HepG2 (cell line): ENCODE measurements at regions not wholly inside any gene's neighbourhood (a gene's known extent, or its start where the extent isn't known, plus 50 kb on each side); places are given as distances from the start of the nearest gene placed in this dataset.

Experiments used
- ATAC-seq: fragments of 200-7000 bp; cut with Tn5 transposase; 3 replicates; pipeline ENCODE4 v1.9.1; 2020; ENCODE audit warnings: mild to moderate bottlenecking, moderate library complexity
- BruUV-seq: library from RNA; stranded (reverse); fragments of 400-500 nt; replicated peaks from 2 replicates; lab custom pipeline; 2021; lab: Mats Ljungman, UMichigan
- CTCF ChIA-PET: fragments of 300-600 bp; formaldehyde crosslinking; extraction: SDS; loops from one replicate; lab custom pipeline; 2021; ENCODE audit warnings: low total read pairs, inconsistent platforms, low intra/inter-chr PET ratio; lab: Yijun Ruan, JAX
- POLR2A ChIA-PET: fragments of 350-600 bp; sonication (Branson Sonifier 250); formaldehyde crosslinking; loops from one replicate; lab custom pipeline; 2020; ENCODE audit warnings: antibody characterized with exemption, inconsistent platforms; lab: Yijun Ruan, JAX
- DNase-seq: peaks from one replicate; pipeline ENCODE4 v3.0.0-alpha.2; 2015; ENCODE audit warnings: low spot score
- FAIRE-seq: peaks from 3 replicates; lab custom pipeline; 2011; peaks lifted over from hg19 to GRCh38; lab: Jason Lieb, UNC
- H2AFZ ChIP-seq: one replicate; pipeline ENCODE4 v1.6.1; 2011; ENCODE audit warnings: low read length, inconsistent platforms
- H3K27ac ChIP-seq: fragments of 300-600 bp; 3 replicates; pipeline ENCODE4 v1.8.0; 2011; ENCODE audit warnings: mixed run types, mild to moderate bottlenecking, mixed read lengths, low read length, inconsistent platforms; ENCODE audit not compliant: insufficient read depth; ENCODE audit errors: extremely low read length
- H3K27me3 ChIP-seq, 2 experiments: fragments of 200-600 bp in 1 of 2; 2 replicates in 1 of 2; 3 replicates in 1 of 2; pipeline versions ENCODE4 v1.6.0 to v1.8.0; 2011; ENCODE audit warnings: low read length in 2 of 2, mild to moderate bottlenecking in 2 of 2, moderate library complexity in 2 of 2, inconsistent platforms in 1 of 2; ENCODE audit not compliant: insufficient read depth in 2 of 2, control insufficient read depth in 1 of 2
- H3K36me3 ChIP-seq, 2 experiments: fragments of 200-600 bp in 1 of 2; replicated peaks in 1 of 2; 2 replicates in 1 of 2; 3 replicates in 1 of 2; pipeline versions ENCODE4 v1.5.1 to v1.8.0; 2011; ENCODE audit warnings: low read length in 2 of 2, inconsistent platforms in 1 of 2; ENCODE audit not compliant: insufficient read depth in 2 of 2, control insufficient read depth in 1 of 2
- H3K4me1 ChIP-seq: 2 replicates; pipeline ENCODE4 v1.5.1; 2012; ENCODE audit warnings: low read length, inconsistent platforms; ENCODE audit not compliant: insufficient read depth
- H3K4me2 ChIP-seq: 2 replicates; pipeline ENCODE4 v1.6.0; 2011; ENCODE audit warnings: low read depth, low read length, inconsistent platforms
- H3K4me3 ChIP-seq, 3 experiments: fragments of 200-600 bp in 1 of 3; sonication (generic), shearing (Covaris generic) in 1 of 3; replicated peaks in 1 of 3; 2 replicates each; pipeline ENCODE4 v1.5.1; 2011 to 2016; ENCODE audit warnings: low read length in 3 of 3, inconsistent platforms in 2 of 3, low read depth in 2 of 3, mild to moderate bottlenecking in 2 of 3, control low read depth in 1 of 3, mixed read lengths in 1 of 3; ENCODE audit not compliant: insufficient read depth in 1 of 3
- H3K79me2 ChIP-seq: one replicate; pipeline ENCODE4 v1.6.1; 2011; ENCODE audit warnings: low read length, inconsistent platforms; ENCODE audit not compliant: insufficient read depth
- H3K9ac ChIP-seq: 2 replicates; pipeline ENCODE4 v1.6.0; 2011; ENCODE audit warnings: mild to moderate bottlenecking, low read depth, low read length, inconsistent platforms; ENCODE audit not compliant: insufficient read depth
- H3K9me3 ChIP-seq: 2 replicates; pipeline ENCODE4 v1.5.1; 2012; ENCODE audit warnings: mild to moderate bottlenecking, low read length
- H4K20me1 ChIP-seq: 2 replicates; pipeline ENCODE4 v1.6.0; 2011; ENCODE audit warnings: inconsistent platforms, mild to moderate bottlenecking, low read length, moderate library complexity; ENCODE audit not compliant: insufficient read depth
- ARNT ChIP-seq: fragments of 450-650 bp; IDR thresholded peaks from 2 replicates; pipeline ENCODE4 v1.6.1; 2017
- HDAC1 ChIP-seq: sonication (generic); formaldehyde crosslinking; IDR thresholded peaks from 2 replicates; pipeline ENCODE4 v1.5.1; 2020; ENCODE audit warnings: mild to moderate bottlenecking, missing genetic modification reagents
- HINFP ChIP-seq: sonication (generic); formaldehyde crosslinking; IDR thresholded peaks from 2 replicates; pipeline ENCODE4 v1.4.0; 2020; ENCODE audit warnings: low read depth, mild to moderate bottlenecking, missing genetic modification reagents
- JDP2 ChIP-seq: sonication (generic); formaldehyde crosslinking; IDR thresholded peaks from 2 replicates; pipeline ENCODE4 v1.8.1; 2022; ENCODE audit warnings: missing genetic modification reagents, borderline replicate concordance
- MTF2 ChIP-seq: sonication (generic); formaldehyde crosslinking; IDR thresholded peaks from 2 replicates; pipeline ENCODE4 v1.5.0; 2020; ENCODE audit warnings: missing genetic modification reagents, borderline replicate concordance
- NCOA5 ChIP-seq: sonication (generic); formaldehyde crosslinking; IDR thresholded peaks from 2 replicates; pipeline ENCODE4 v1.4.0; 2020; ENCODE audit warnings: missing genetic modification reagents
- RBAK ChIP-seq: sonication (generic); formaldehyde crosslinking; IDR thresholded peaks from 2 replicates; pipeline ENCODE4 v1.5.1; 2020; ENCODE audit warnings: mild to moderate bottlenecking, missing genetic modification reagents
- STAG1 ChIP-seq: sonication (generic); formaldehyde crosslinking; IDR thresholded peaks from 2 replicates; pipeline ENCODE4 v1.4.0; 2020; ENCODE audit warnings: missing genetic modification reagents
- USF2 ChIP-seq, 2 experiments: sonication (generic) in 1 of 2; formaldehyde crosslinking in 1 of 2; IDR thresholded peaks; 2 replicates each; pipeline versions ENCODE4 v1.5.1 to v1.6.1; 2011 to 2020; ENCODE audit warnings: borderline replicate concordance in 1 of 2, low read depth in 1 of 2, low read length in 1 of 2, mild to moderate bottlenecking in 1 of 2, missing genetic modification reagents in 1 of 2, moderate library complexity in 1 of 2
- ZBTB10 ChIP-seq: sonication (generic); formaldehyde crosslinking; IDR thresholded peaks from 2 replicates; pipeline ENCODE4 v1.4.0; 2020; ENCODE audit warnings: missing genetic modification reagents, borderline replicate concordance
- ZFP36 ChIP-seq: fragments of 150-350 bp; IDR thresholded peaks from 2 replicates; pipeline ENCODE4 v1.6.1; 2018; ENCODE audit warnings: borderline replicate concordance, low read length, low read depth; ENCODE audit not compliant: partially characterized antibody
- ZNF101 ChIP-seq: sonication (generic); formaldehyde crosslinking; IDR thresholded peaks from 2 replicates; pipeline ENCODE4 v1.4.0; 2020; ENCODE audit warnings: mild to moderate bottlenecking, low read depth, missing genetic modification reagents, borderline replicate concordance
- ZNF552 ChIP-seq: sonication (generic); formaldehyde crosslinking; IDR thresholded peaks from 2 replicates; pipeline ENCODE4 v1.9.0; 2022; ENCODE audit warnings: missing genetic modification reagents, mild to moderate bottlenecking, borderline replicate concordance
- ZNF577 ChIP-seq: sonication (generic); formaldehyde crosslinking; IDR thresholded peaks from 2 replicates; pipeline ENCODE4 v1.4.0; 2020; ENCODE audit warnings: mild to moderate bottlenecking, low read depth, missing genetic modification reagents, borderline replicate concordance
- WGBS: methylation state at CpG from one replicate; pipeline ENCODE4 v1.1.6; 2017; ENCODE audit warnings: low lambda C conversion rate; 5-methylcytosine and 5-hydroxymethylcytosine counted together
- in situ Hi-C: cut with HindIII; loops from 2 replicates; pipeline ENCODE4 v1.10.0; 2017; ENCODE audit warnings: low pct_unique_long_range_greater_than_20kb; ENCODE audit not compliant: extremely low pct_ligation_motif_present
- intact Hi-C: fragments of 100-400 bp; cut with micrococcal nuclease; formaldehyde crosslinking; loops from one replicate; pipeline ENCODE4 v1.10.0; 2022; ENCODE audit not compliant: unreplicated experiment

DNA sequence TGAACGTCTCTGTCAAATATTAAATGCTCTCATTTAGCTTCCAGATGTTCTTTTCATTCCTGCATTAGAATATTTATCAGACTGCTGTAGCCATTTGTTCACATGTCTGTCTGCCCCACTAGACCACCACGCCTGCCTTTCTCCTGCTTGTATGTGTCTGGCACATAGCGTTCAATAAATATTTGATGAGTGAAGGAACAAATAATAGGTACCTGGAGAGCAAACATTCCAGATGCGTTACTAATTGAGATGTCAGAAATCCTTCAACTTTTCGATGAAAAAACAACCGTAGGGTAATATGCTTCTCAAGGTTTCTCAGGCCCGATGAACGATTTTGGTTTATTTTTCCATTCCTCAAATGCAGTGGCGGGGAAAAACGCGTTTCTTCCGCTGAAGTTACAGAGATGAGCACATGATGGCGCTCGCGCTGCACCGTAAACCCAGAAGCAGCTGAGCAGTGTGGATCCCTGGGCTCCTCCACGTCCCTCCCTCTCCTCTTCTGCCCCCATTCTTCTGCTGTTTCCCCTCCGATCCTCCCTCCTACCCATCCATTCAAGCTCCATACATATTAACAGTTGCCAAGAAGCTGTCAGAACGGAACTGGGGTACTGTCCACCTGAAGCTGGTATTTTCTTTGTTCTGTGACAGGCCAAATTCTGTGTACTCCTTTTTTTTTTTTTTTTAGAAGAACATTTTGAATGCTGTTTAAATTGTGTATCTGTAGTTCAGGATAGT, 245.4 kb downstream of the MPDZ start (continued):
- TF ChIP-seq HINFP (CRISPR knock-in tag): no peak
- peak; percentile 88 for TF ChIP-seq STAG1 (CRISPR knock-in tag)
- TF ChIP-seq ZFP36: peak; percentile 32

DNA sequence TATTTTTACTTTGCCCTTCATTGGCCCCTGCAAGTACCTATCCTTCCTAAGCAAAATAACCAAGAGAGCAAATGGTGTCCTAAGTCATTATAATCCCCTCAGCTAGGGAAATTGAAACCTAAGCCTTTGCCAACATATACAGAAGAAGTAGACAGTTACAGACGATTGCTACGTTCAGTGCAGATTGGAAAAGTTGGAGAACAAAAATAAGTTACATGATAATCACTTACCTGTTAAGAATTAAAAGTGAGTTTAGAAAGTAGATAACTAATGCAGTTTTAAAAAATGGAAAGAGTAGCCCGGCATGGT, 244.8 kb downstream of the MPDZ start:
- in situ Hi-C loops: loop anchor here (25.0 kb wide), 1 partner anchor 1328 kb away; no protein-coding TSS in a partner anchor
- Histone ChIP-seq H3K4me2 (peak overlapping the region; percentile 70), H3K9me3 (no peaks in the 10 kb centered on the region), H3K79me2 (no peaks in the 10 kb centered on the region), H3K9ac (no peak overlapping the region), H3K27ac (no peak overlapping the region), H2AFZ (no peak overlapping the region), H3K27me3 (no peaks in the 10 kb centered on the region), H4K20me1 (no peaks in the 10 kb centered on the region), H3K4me3 (no peak overlapping the region), H3K36me3 (no peaks in the 10 kb centered on the region), H3K4me1 (peaks cover 12% of the 10 kb centered on the region)
- FAIRE-seq (no peak), ATAC-seq (peak; percentile 51), DNase-seq (no peak)
- intact Hi-C loops: loop anchor here (1.0 to 5.0 kb wide), 5 partner anchors 54 to 1319 kb away; no protein-coding TSS in a partner anchor
- 0% methylated on average over 3 of the region's 3 CpGs for WGBS
- no TSS peak for BruUV-seq
- CTCF ChIA-PET: interaction anchor here (0.8 kb wide), 1 partner anchor 54 kb away, joined by 7 read pairs; no protein-coding TSS in a partner anchor
- POLR2A ChIA-PET: no interaction called here
- TF ChIP-seq HDAC1 (CRISPR knock-in tag) (no peak), RBAK (no peak), ARNT (no peak), ZNF101 (CRISPR knock-in tag) (no peak), ZNF552 (CRISPR knock-in tag) (no peak), JDP2 (CRISPR knock-in tag) (no peak), MTF2 (CRISPR knock-in tag) (no peak), ZNF577 (no peak), NCOA5 (CRISPR knock-in tag) (no peak), ZBTB10 (CRISPR knock-in tag) (no peak), USF2 (IDR thresholded peaks at IDR 0.05; ENCODE audit: low read depth, low read length) (no peak), USF2 (CRISPR knock-in tag; IDR thresholded peaks at IDR 0.05; ENCODE audit: borderline replicate concordance) (no peak)
